Stimulated activated CD8-positive, alpha-beta memory T cell treated with anti-CD3 and anti-CD28 coated beads, Interleukin-12 subunit alpha, Interleukin-12 subunit beta, amount 100 ng/mL, for 4 hours (primary cell): ENCODE measurements at regions not wholly inside any gene's neighbourhood (a gene's known extent, or its start where the extent isn't known, plus 50 kb on each side); places are given as distances from the start of the nearest gene placed in this dataset.
"Not testable (repeated sequence)": the region's sequence is repeated elsewhere in the genome, so short reads cannot be mapped to it uniquely, and the experiment has no call there.

Experiments used
- DNase-seq: peaks from one replicate; pipeline ENCODE4 v3.0.0-alpha.2; 2020; ENCODE audit warnings: low read depth

- no peak for DNase-seq
These were observed 253.1 kb upstream of the DUSP10 start for GRCh38 chr1:221994939-221995338.

- no peak for DNase-seq
These were observed 252.4 kb upstream of the DUSP10 start for GRCh38 chr1:221994274-221994698.

- no peak for DNase-seq
These were observed 251.6 kb upstream of the DUSP10 start for GRCh38 chr1:221993444-221993948.

GRCh38 chr1:221992427-221992826, 250.5 kb upstream of the DUSP10 start:
- DNase-seq: no peak

- no peak for DNase-seq
These were observed 249.3 kb upstream of the DUSP10 start for GRCh38 chr1:221991221-221991620.

GRCh38 chr1:221989741-221990140, 247.9 kb upstream of the DUSP10 start:
- DNase-seq: no peak

GRCh38 chr1:221988829-221989228, 246.9 kb upstream of the DUSP10 start:
- DNase-seq: no peak

GRCh38 chr1:221987860-221988520, 246.1 kb upstream of the DUSP10 start:
- DNase-seq: no peak

- DNase-seq: no peak
These were observed 241.6 kb upstream of the DUSP10 start for GRCh38 chr1:221983444-221983843.

GRCh38 chr1:221981461-221981860, 239.6 kb upstream of the DUSP10 start:
- no peak for DNase-seq

GRCh38 chr1:221979444-221980032, 237.6 kb upstream of the DUSP10 start:
- no peak for DNase-seq

GRCh38 chr1:221978631-221979334, 236.9 kb upstream of the DUSP10 start:
- DNase-seq: not testable (repeated sequence)

GRCh38 chr1:221973787-221974186, 231.9 kb upstream of the DUSP10 start:
- DNase-seq: not testable (repeated sequence)

GRCh38 chr1:221972276-221973235, 230.7 kb upstream of the DUSP10 start:
- DNase-seq: no peak

GRCh38 chr1:221971035-221971434, 229.1 kb upstream of the DUSP10 start:
- not testable (repeated sequence) for DNase-seq

GRCh38 chr1:221969298-221969858, 227.5 kb upstream of the DUSP10 start:
- DNase-seq: not testable (repeated sequence)

- not testable (repeated sequence) for DNase-seq
These were observed 225.6 kb upstream of the DUSP10 start for GRCh38 chr1:221967538-221967937.

GRCh38 chr1:221966888-221967287, 225.0 kb upstream of the DUSP10 start:
- not testable (repeated sequence) for DNase-seq

- not testable (repeated sequence) for DNase-seq
These were observed 224.0 kb upstream of the DUSP10 start for GRCh38 chr1:221965891-221966290.

- no peak for DNase-seq
These were observed 223.4 kb upstream of the DUSP10 start for GRCh38 chr1:221965252-221965651.

- DNase-seq: no peak
These were observed 221.9 kb upstream of the DUSP10 start for GRCh38 chr1:221963742-221964141.
